Astrocyte (in vitro differentiated cells and primary cell): ENCODE measurements at regions not wholly inside any gene's neighbourhood (a gene's known extent, or its start where the extent isn't known, plus 50 kb on each side); places are given as distances from the start of the nearest gene placed in this dataset.
"Not testable (repeated sequence)": the region's sequence is repeated elsewhere in the genome, so short reads cannot be mapped to it uniquely, and the experiment has no call there.

Source experiments
- DNase-seq: peaks from one replicate; pipeline ENCODE4 v3.0.0-alpha.2; 2010; ENCODE audit warnings: low read depth
- FAIRE-seq: peaks from 2 replicates; lab custom pipeline; 2011; peaks lifted over from hg19 to GRCh38; lab: Jason Lieb, UNC
- H2AFZ ChIP-seq: 2 replicates; pipeline ENCODE4 v1.6.0; 2012; ENCODE audit warnings: low read depth, low read length, inconsistent platforms
- H3K27ac ChIP-seq: 2 replicates; pipeline ENCODE4 v1.5.1; 2011; ENCODE audit warnings: low read depth, low read length, inconsistent platforms
- H3K27me3 ChIP-seq: 2 replicates; pipeline ENCODE4 v1.6.0; 2011; ENCODE audit warnings: low read length, inconsistent platforms; ENCODE audit not compliant: insufficient read depth
- H3K36me3 ChIP-seq: 2 replicates; pipeline ENCODE4 v1.5.1; 2011; ENCODE audit warnings: low read length, inconsistent platforms; ENCODE audit not compliant: insufficient read depth
- H3K4me1 ChIP-seq: 2 replicates; pipeline ENCODE4 v1.5.1; 2011; ENCODE audit warnings: low read length, inconsistent platforms; ENCODE audit not compliant: insufficient read depth
- H3K4me2 ChIP-seq: 2 replicates; pipeline ENCODE4 v1.6.0; 2012; ENCODE audit warnings: low read length, inconsistent platforms
- H3K4me3 ChIP-seq: 2 replicates; pipeline ENCODE4 v1.5.1; 2011; ENCODE audit warnings: low read depth, mild to moderate bottlenecking, low read length, inconsistent platforms; ENCODE audit not compliant: insufficient read depth
- H3K79me2 ChIP-seq: 2 replicates; pipeline ENCODE4 v1.6.0; 2012; ENCODE audit warnings: mild to moderate bottlenecking, low read length, inconsistent platforms; ENCODE audit not compliant: insufficient read depth
- H3K9ac ChIP-seq: 2 replicates; pipeline ENCODE4 v1.6.0; 2012; ENCODE audit warnings: mild to moderate bottlenecking, low read length, inconsistent platforms
- H3K9me3 ChIP-seq: 2 replicates; pipeline ENCODE4 v1.5.1; 2012; ENCODE audit warnings: low read depth, mild to moderate bottlenecking, low read length, inconsistent platforms; ENCODE audit not compliant: insufficient read depth
- H4K20me1 ChIP-seq: 2 replicates; pipeline ENCODE4 v1.6.0; 2012; ENCODE audit warnings: low read length, inconsistent platforms; ENCODE audit not compliant: insufficient read depth
- H3K27ac Mint-ChIP-seq: one replicate; pipeline ENCODE4 v1.8.0; 2021; ENCODE audit warnings: mild to moderate bottlenecking, mixed read lengths; ENCODE audit not compliant: unreplicated experiment
- H3K27me3 Mint-ChIP-seq: one replicate; pipeline ENCODE4 v1.8.0; 2021; ENCODE audit warnings: low read depth, mixed read lengths; ENCODE audit not compliant: unreplicated experiment
- H3K36me3 Mint-ChIP-seq: one replicate; pipeline ENCODE4 v1.8.0; 2021; ENCODE audit warnings: low read depth, mixed read lengths; ENCODE audit not compliant: unreplicated experiment
- H3K4me1 Mint-ChIP-seq: one replicate; pipeline ENCODE4 v1.8.0; 2021; ENCODE audit warnings: low read depth, mixed read lengths; ENCODE audit not compliant: unreplicated experiment
- H3K4me3 Mint-ChIP-seq: one replicate; pipeline ENCODE4 v1.8.0; 2021; ENCODE audit warnings: mild to moderate bottlenecking, moderate library complexity, mixed read lengths; ENCODE audit not compliant: unreplicated experiment
- H3K9me3 Mint-ChIP-seq: one replicate; pipeline ENCODE4 v1.8.0; 2021; ENCODE audit warnings: mild to moderate bottlenecking, mixed read lengths; ENCODE audit not compliant: unreplicated experiment
- EZH2 ChIP-seq: IDR thresholded peaks from 2 replicates; pipeline ENCODE4 v1.6.1; 2012; ENCODE audit warnings: mild to moderate bottlenecking, low read length, inconsistent platforms; ENCODE audit not compliant: insufficient read depth
- TF ChIP-seq, protein P1 (sequence below): IDR thresholded peaks from 2 replicates; pipeline ENCODE4 v1.5.1; 2011; ENCODE audit warnings: low read depth, mild to moderate bottlenecking, inconsistent platforms, low read length, moderate library complexity; ENCODE audit not compliant: insufficient read depth

- H4K20me1 ChIP-seq, H3K9me3 ChIP-seq, FAIRE-seq, H3K27me3 ChIP-seq, H3K36me3 ChIP-seq, H3K9ac ChIP-seq, H3K27ac ChIP-seq, H2AFZ ChIP-seq, H3K4me1 Mint-ChIP-seq, H3K79me2 ChIP-seq, H3K4me1 ChIP-seq, DNase-seq, H3K4me3 ChIP-seq, H3K36me3 Mint-ChIP-seq, H3K4me3 Mint-ChIP-seq, H3K4me2 ChIP-seq, H3K27ac Mint-ChIP-seq: not testable (repeated sequence)
- peaks cover 14% of the 10 kb centered on the region for H3K9me3 Mint-ChIP-seq
- peaks cover 35% of the 10 kb centered on the region for H3K27me3 Mint-ChIP-seq
These were observed 103.9 kb downstream of the FOXD2 start for GRCh38 chr1:47541705-47542104.

GRCh38 chr1:47543089-47543488 lies 105.2 kb downstream of the FOXD2 start:
- H3K4me2 ChIP-seq, H3K27me3 ChIP-seq, H3K4me3 Mint-ChIP-seq, H3K4me1 Mint-ChIP-seq, DNase-seq, H2AFZ ChIP-seq, H4K20me1 ChIP-seq, H3K79me2 ChIP-seq, H3K4me1 ChIP-seq, H3K4me3 ChIP-seq, FAIRE-seq, H3K27ac Mint-ChIP-seq, H3K9me3 ChIP-seq, H3K9ac ChIP-seq, H3K36me3 ChIP-seq, H3K27ac ChIP-seq, H3K36me3 Mint-ChIP-seq: not testable (repeated sequence)
- Mint-ChIP-seq H3K9me3 (peaks cover 14% of the 10 kb centered on the region), H3K27me3 (peaks cover 28% of the 10 kb centered on the region)

DNA sequence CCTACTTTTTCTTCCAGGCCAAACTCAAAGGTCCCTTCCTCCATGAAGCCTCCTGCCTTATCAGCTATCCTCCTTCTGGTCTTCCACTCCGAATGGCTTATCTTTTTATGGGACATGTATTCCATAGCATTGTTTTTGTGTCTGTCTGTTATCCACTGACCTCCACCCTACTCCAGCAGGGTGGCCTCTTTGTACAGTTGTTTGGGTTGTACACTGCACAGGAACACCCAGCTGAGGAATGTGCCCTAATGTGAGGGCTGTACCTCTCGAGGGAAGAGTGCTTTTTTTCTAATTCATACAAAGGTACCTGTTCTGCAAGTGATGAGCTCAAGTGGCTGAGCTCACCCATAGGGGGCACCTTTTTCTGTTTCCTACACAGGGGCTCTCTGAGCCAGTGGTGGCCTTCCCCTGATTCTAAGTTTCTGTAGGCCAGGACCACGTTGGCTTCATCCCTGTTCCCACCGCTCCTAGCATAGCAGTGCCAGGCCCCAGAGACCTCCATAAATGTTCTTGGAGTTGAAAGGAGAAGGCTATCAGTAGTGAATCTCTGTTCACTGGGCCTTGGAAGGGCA lies 108.2 kb downstream of the FOXD2 start:
- Mint-ChIP-seq H3K36me3 (peaks cover 2% of the 10 kb centered on the region), H3K27ac (no peak overlapping the region), H3K27me3 (peaks cover 27% of the 10 kb centered on the region), H3K9me3 (peaks cover 8% of the 10 kb centered on the region), H3K4me3 (no peak overlapping the region), H3K4me1 (peaks cover 15% of the 10 kb centered on the region)
- FAIRE-seq (no peak), DNase-seq (no peak)
- Histone ChIP-seq H3K9ac (no peak overlapping the region), H3K4me1 (peaks cover 7% of the 10 kb centered on the region), H3K9me3 (no peaks in the 10 kb centered on the region), H3K27me3 (no peaks in the 10 kb centered on the region), H3K27ac (no peak overlapping the region), H2AFZ (no peak overlapping the region), H3K4me3 (no peak overlapping the region), H3K79me2 (no peaks in the 10 kb centered on the region), H4K20me1 (no peaks in the 10 kb centered on the region), H3K4me2 (no peak overlapping the region), H3K36me3 (no peaks in the 10 kb centered on the region)
- TF ChIP-seq, protein P1, sequence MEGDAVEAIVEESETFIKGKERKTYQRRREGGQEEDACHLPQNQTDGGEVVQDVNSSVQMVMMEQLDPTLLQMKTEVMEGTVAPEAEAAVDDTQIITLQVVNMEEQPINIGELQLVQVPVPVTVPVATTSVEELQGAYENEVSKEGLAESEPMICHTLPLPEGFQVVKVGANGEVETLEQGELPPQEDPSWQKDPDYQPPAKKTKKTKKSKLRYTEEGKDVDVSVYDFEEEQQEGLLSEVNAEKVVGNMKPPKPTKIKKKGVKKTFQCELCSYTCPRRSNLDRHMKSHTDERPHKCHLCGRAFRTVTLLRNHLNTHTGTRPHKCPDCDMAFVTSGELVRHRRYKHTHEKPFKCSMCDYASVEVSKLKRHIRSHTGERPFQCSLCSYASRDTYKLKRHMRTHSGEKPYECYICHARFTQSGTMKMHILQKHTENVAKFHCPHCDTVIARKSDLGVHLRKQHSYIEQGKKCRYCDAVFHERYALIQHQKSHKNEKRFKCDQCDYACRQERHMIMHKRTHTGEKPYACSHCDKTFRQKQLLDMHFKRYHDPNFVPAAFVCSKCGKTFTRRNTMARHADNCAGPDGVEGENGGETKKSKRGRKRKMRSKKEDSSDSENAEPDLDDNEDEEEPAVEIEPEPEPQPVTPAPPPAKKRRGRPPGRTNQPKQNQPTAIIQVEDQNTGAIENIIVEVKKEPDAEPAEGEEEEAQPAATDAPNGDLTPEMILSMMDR, result no peak
- TF ChIP-seq EZH2, result no peak
